HG03520 (cell line): ENCODE measurements at regions not wholly inside any gene's neighbourhood (a gene's known extent, or its start where the extent isn't known, plus 50 kb on each side); places are given as distances from the start of the nearest gene placed in this dataset.
"Not testable (repeated sequence)": the region's sequence is repeated elsewhere in the genome, so short reads cannot be mapped to it uniquely, and the experiment has no call there.

Experiments used
- ATAC-seq: cut with Tn5 transposase; IDR thresholded peaks from one replicate; pipeline ENCODE4 v1.9.1; 2021; ENCODE audit warnings: mild to moderate bottlenecking, moderate library complexity; ENCODE audit not compliant: unreplicated experiment

GRCh38 chr2:128606837-128607236, 288.2 kb upstream of the HS6ST1 start:
- no peak for ATAC-seq

DNA sequence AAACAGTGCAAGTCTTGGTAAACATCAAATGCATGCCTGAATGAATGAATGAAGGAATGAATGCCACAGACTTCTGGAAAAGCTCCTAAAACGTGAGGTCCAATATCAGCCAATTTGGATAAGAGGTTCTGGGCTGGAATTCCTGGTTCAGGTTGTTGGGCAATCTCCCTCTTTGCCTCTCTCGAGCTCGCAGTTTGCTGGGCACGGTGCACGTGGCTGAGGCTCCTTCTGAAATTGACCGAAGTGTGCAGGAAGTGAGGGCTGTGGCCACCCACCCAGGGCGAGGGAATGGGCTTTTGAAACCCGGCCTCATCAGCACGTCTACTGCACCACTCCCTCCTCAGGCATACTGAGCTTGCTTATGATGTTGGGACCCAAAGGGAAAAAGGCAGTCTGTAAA, 288.8 kb upstream of the HS6ST1 start:
- no peak for ATAC-seq

DNA sequence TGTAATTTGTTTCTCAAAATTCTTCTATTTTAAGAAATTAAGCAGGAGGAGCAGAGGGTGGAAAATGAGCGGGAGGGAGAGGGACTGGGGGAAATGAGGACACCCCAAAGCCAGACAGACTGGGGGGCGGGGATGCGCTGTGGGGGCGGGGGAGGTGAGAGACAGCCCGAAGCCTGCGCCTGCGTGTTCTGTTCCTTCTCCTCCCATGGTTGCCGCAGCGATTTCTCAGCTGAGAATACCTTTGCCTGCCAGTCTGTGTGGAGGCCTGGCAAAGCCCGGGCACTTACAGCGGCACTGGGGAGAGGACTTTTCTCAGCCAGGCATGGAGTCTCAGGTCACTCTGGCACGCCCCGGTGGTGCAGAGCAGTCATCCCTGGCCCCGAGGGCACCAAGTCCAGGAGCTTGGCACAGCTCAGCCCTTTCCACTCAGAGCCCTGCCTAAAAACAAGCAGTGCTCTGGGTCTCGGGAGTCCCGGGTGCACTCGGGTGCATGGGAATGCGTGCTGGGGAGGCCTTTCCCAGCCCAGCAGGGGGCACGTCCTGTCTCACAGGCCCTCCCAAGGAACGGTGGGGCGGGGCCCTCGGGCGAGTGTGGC, 289.3 kb upstream of the HS6ST1 start:
- no peak for ATAC-seq

DNA sequence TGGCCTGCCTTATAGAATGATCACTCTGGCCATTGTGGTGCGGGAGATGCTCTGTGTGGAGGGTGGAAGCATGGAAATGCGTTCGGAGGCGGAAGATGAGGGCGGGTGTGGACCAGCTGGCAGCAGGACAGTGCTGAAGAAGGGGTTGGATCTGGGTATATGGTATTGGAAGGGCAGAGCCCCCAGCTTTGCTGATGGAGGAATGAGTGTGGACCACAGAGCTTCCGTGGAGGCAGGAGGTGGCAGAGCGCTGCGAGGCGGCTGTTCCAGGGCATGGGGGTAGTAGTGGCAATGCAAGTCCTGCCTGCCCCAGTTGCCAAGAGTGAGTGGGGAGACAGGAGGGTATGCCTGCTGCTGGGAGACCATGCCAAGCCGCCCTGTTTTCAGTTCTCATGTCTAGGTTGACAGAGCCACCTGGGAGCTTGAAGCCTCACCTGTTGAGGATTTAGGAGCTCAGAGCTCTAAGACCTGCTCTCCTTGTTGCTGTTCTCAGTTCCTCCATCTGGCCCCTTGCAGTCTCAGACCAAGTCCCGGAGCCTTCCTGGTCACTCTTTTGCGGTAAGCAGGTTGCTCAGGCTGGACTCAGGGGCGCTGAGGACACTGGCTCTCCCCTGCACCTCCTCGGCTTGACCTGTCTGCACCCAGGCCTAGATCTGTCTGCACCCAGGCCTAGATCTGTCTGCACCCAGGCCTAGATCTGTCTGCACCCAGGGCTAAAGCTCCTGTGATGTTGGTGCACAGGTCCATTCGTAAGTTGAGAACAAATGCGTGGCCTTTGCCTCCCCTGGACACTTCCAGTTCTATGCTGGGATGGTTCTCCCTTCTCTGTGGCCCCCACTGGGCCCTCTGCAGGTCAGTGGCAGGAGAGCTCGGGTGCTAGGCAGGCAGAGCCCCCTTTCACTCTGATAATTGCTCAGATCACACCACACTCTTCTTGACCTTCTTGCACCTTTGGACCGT, 290.5 kb upstream of the HS6ST1 start:
- ATAC-seq: no peak

GRCh38 chr2:128610496-128610895, 291.8 kb upstream of the HS6ST1 start:
- no peak for ATAC-seq

GRCh38 chr2:128611421-128612320, 293.0 kb upstream of the HS6ST1 start:
- ATAC-seq: no peak

DNA sequence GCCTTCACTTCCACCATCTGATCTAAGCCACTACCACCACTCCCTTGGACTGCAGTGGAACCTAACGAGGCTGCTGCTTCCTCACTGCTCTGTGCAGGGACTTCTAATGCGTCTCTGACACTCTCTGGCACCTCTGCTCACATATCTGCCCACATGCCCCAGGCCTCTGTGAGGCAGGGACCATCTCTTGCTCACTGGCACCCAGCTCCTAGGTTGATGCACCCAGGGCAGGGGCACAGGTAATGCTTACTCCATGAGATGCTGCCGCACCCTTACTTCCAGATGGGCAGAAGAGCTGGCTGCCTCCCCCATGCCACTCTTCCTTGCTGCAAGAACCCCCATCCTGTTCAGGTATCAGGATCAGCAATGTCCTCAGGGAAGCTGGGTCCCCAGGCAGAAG, 294.0 kb upstream of the HS6ST1 start:
- ATAC-seq: no peak

GRCh38 chr2:128613351-128613750, 294.7 kb upstream of the HS6ST1 start:
- no peak for ATAC-seq

- no peak for ATAC-seq
Observed at GRCh38 chr2:128613876-128614275, 295.2 kb upstream of the HS6ST1 start.

DNA sequence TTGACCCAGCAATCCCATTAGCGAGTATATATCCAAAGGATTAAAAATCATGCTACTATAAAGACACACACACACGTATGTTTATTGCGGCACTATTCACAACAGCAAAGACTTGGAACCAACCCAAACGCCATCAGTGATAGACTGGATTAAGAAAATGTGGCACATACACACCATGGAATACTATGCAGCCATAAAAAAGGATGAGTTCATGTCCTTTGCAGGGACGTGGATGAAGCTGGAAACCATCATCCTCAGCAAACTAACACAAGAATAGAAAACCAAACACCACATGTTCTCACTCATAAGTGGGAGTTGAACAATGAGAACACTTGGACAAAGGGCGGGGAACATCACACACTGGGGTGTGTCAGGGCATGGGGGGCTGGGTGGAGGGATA, 296.2 kb upstream of the HS6ST1 start:
- ATAC-seq: not testable (repeated sequence)

DNA sequence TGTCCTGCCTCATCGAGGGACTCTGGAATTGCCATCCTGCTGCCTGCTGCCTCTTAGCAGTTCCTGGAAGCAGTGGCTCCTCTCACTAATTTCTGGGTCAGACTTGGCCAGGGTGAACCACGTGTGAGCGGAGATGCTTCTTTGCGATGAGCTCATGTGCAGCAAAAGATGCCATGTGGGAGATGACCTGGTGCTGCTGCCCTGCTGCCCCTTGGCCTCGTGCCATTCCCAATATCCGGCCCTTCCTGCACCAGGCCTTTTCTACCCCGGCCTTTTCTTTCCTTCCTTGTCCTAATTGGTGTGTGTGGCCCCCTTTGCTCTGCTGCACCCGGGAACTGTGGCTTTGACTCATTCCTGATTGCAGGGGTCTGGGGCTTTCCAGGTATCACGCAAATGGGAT, 296.9 kb upstream of the HS6ST1 start:
- no peak for ATAC-seq

DNA sequence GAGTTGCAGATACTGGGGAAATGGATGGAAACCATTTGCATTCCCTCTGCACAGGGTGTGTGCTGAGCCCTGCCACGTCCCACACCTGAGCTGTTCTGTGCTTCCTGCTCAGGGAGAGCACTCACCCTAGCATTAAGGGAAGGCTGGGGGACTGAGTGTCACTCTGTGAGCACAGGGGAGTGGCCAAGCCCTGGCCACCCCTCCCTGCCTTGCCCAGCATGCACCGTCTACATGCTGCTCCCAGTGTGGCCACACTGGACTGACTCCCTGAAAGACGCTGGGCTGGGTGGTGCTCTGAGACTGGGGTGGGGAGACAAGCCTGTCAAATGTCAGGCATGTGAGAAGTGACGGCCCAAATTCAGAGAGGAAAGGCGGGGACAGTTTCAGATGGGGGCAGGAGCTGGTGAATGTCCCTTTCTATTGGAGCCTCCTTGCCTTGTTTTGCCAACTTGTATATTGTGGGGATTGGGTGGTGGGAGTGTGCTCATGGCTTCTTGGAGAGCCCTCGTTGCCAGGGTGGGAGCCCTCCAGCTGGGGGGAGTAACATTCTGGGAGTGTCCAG, 298.4 kb upstream of the HS6ST1 start:
- ATAC-seq: no peak

DNA sequence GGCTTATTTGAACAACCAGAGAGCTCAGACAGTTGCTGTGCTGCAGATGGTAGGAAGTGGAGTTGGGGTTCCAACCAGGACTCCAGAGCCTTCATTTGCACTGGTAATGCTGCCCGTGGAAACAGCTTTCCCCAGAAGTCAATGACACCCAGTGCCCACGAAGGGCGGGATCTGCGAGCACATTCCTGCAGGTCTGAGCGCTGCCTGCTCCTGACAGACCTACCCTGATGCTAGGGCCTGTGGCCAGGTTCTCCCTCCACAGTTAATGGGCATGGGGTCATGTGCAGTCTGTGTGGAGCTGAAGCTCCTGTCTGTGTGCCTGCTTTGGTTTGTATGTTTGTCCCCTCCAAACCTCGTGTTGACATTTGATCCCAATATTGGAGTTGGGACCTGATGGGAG, 299.0 kb upstream of the HS6ST1 start:
- no peak for ATAC-seq

DNA sequence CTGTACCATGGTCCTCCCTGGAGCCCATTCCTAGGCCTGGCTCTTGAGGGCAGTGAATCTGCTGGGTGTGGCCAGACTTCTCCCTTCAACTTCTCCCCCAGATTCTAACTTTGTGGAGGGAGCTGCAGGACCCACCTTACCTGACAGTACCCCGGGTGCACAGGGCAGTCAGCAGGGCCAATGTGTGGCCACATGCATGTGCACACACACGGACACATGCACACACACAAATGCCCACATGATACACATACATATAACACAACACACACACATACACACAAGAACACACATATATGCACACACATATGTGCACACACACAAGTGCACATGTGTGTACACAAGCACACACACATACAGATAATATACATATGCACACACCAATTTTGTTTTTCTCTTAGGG, 300.0 kb upstream of the HS6ST1 start:
- no peak for ATAC-seq

- no peak for ATAC-seq
Observed at GRCh38 chr2:128619471-128620325, 301.0 kb upstream of the HS6ST1 start.

DNA sequence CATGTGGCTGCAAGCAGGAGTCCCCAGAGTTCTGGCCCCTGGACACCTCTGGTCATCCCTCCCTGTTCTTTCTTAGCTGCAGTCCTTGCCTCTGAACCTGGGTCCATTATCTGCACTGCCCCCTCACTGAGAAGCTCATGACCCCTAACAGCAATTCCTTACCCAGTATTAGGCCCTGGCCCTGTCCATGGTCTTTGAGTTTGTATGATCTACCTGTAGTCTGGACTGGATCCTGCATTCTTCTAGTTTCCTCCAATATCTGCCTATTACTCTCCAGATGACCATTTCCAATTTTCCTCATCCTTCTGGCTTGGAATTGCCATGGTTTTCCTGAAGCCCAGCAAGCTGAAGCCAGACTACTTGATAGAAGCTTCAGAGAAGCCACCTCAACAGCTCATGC, 302.4 kb upstream of the HS6ST1 start:
- ATAC-seq: no peak

GRCh38 chr2:128622371-128622770, 303.7 kb upstream of the HS6ST1 start:
- no peak for ATAC-seq

DNA sequence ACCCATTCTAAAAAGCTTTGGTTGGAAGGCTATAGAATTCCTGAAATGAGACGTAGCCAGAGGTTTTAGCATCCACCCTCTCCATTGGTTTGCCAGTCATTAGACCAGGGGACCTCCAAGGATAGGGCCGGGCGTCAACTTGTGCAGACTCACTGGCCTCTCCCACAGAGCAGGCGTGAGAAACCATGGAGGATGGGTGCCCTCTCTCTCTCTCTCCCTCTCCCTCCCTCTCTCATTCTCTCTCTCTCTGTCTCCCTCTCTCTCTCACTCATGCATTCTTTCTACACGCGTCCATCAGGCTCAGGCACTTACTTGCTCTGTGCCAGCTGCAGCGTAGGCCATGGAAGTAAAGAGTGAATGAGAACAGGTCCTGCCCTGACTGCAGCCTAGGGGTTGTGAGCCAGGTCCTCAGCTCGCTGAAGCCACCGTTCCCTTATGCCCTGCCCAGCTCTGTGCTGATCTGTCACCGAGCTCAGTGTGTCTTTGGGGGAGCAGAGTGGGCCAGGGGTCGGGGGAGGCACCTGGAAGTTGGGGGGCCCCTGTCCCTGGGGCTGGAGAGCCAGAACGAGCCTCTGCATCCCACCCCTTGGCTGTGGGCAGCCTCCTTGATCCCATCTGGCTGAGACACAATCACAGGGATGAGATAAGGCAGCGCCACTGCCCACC, 304.4 kb upstream of the HS6ST1 start:
- no peak for ATAC-seq
